Neural progenitor cell (in vitro differentiated cells): ENCODE measurements at regions not wholly inside any gene's neighbourhood (a gene's known extent, or its start where the extent isn't known, plus 50 kb on each side); places are given as distances from the start of the nearest gene placed in this dataset.

Experiments
- DNase-seq: peaks from one replicate; pipeline ENCODE4 v3.0.0-alpha.2; 2016; ENCODE audit warnings: low spot score
- H2AFZ ChIP-seq: fragments of 200-600 bp; sonication (generic); replicated peaks from 2 replicates; pipeline ENCODE4 v1.6.1; 2016; ENCODE audit warnings: antibody characterized with exemption
- H3F3A ChIP-seq: fragments of 200-600 bp; sonication (generic); 2 replicates; pipeline ENCODE4 v1.6.1; 2016; ENCODE audit warnings: antibody characterized with exemption, low read depth
- H3K27ac ChIP-seq: fragments of 200-600 bp; sonication (generic); 2 replicates; pipeline ENCODE4 v1.5.1; 2016; ENCODE audit warnings: mild to moderate bottlenecking
- H3K27me3 ChIP-seq: fragments of 200-600 bp; sonication (generic); 2 replicates; pipeline ENCODE4 v1.6.1; 2016; ENCODE audit warnings: mild to moderate bottlenecking, moderate library complexity
- H3K36me3 ChIP-seq: fragments of 200-600 bp; sonication (generic); 2 replicates; pipeline ENCODE4 v1.5.1; 2016
- H3K4me1 ChIP-seq: fragments of 200-600 bp; sonication (generic); 2 replicates; pipeline ENCODE4 v1.6.1; 2016; ENCODE audit warnings: mixed run types
- H3K4me2 ChIP-seq: fragments of 200-600 bp; sonication (generic); 2 replicates; pipeline ENCODE4 v1.6.1; 2016
- H3K4me3 ChIP-seq: fragments of 200-600 bp; sonication (generic); 2 replicates; pipeline ENCODE4 v1.5.1; 2016
- H3K79me2 ChIP-seq: fragments of 200-600 bp; sonication (generic); 2 replicates; pipeline ENCODE4 v1.6.1; 2016; ENCODE audit warnings: low read depth
- H3K9ac ChIP-seq: fragments of 200-600 bp; sonication (generic); 2 replicates; pipeline ENCODE4 v1.6.1; 2016
- H3K9me3 ChIP-seq: fragments of 200-600 bp; sonication (generic); 2 replicates; pipeline ENCODE4 v1.5.1; 2016; ENCODE audit warnings: low read depth
- H4K20me1 ChIP-seq: fragments of 200-600 bp; sonication (generic); 2 replicates; pipeline ENCODE4 v1.6.1; 2016; ENCODE audit warnings: low read depth
- H3K27ac Mint-ChIP-seq: 3 replicates; pipeline ENCODE4 v1.8.0; 2021; ENCODE audit warnings: mixed read lengths
- H3K27me3 Mint-ChIP-seq: 2 replicates; pipeline ENCODE4 v1.8.0; 2022; ENCODE audit warnings: low read depth, mild to moderate bottlenecking, inconsistent platforms, moderate library complexity, mixed read lengths; ENCODE audit not compliant: insufficient read depth
- H3K36me3 Mint-ChIP-seq: 3 replicates; pipeline ENCODE4 v1.8.0; 2021; ENCODE audit warnings: mixed read lengths
- H3K4me1 Mint-ChIP-seq: 3 replicates; pipeline ENCODE4 v1.8.0; 2021; ENCODE audit warnings: mixed read lengths
- H3K4me3 Mint-ChIP-seq: 3 replicates; pipeline ENCODE4 v1.8.0; 2021; ENCODE audit warnings: mild to moderate bottlenecking, moderate library complexity, mixed read lengths
- H3K9me3 Mint-ChIP-seq: 3 replicates; pipeline ENCODE4 v1.8.0; 2020; ENCODE audit warnings: mixed read lengths
- EZH2 ChIP-seq: fragments of 200-600 bp; sonication (generic); IDR thresholded peaks from 2 replicates; pipeline ENCODE4 v1.6.1; 2017; ENCODE audit warnings: antibody characterized with exemption, mild to moderate bottlenecking, moderate library complexity
- EZH2phosphoT487 ChIP-seq: fragments of 200-600 bp; sonication (generic); IDR thresholded peaks from 2 replicates; pipeline ENCODE4 v1.6.1; 2017; ENCODE audit warnings: antibody characterized with exemption
- TF ChIP-seq, protein P1 (sequence below): fragments of 200-600 bp; sonication (generic); IDR thresholded peaks from 2 replicates; pipeline ENCODE4 v1.5.1; 2017; ENCODE audit warnings: antibody characterized with exemption, mild to moderate bottlenecking

DNA sequence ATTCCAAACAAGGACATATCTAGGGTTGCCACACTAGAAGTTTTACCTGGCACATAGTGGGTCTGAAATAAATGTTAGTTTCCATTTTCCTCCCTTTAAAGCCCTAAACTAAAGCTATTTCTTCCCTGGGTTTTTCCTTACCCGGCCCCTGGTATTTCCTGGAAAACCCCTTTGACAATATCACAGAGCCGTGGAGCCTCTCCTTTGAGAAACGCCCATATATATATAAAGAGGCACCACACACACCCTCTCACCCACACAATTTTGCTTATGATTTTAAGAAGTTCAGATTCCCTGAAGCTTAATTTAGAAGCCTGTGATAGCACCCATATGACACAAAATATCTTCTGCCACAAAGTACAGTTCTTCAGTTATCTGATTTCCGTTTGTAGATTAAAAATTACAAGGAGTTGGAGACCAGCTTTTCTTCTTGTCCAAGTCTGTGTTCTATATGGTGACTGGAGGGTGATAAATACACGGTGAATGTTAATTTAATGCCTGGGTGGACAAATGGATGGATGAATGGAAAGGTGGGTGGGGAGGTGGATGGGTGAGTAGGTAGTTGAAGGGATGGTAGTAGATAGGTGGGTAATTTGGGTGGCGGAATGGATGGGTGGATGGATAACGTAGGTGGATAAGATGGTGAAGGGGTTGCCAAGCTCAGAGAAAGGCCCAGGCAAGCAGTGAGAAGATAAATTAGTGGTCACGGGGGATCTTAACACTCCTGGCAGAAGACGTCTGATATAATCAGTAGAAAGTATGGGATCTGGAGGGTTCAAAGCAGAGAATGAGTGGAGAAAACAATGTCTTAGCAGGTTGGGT lies 154.4 kb upstream of the FGGY start:
- Mint-ChIP-seq H3K4me3 (no peak overlapping the region), H3K27me3 (peaks cover 4% of the 10 kb centered on the region), H3K4me1 (peaks cover 22% of the 10 kb centered on the region), H3K36me3 (no peaks in the 10 kb centered on the region), H3K9me3 (no peaks in the 10 kb centered on the region), H3K27ac (no peak overlapping the region)
- Histone ChIP-seq H3F3A (peaks cover 10% of the 10 kb centered on the region), H3K4me1 (peaks cover 9% of the 10 kb centered on the region), H3K9ac (no peak overlapping the region), H4K20me1 (no peaks in the 10 kb centered on the region), H3K27me3 (peaks cover 20% of the 10 kb centered on the region), H3K36me3 (no peaks in the 10 kb centered on the region), H3K9me3 (no peaks in the 10 kb centered on the region), H3K27ac (no peak overlapping the region), H3K79me2 (no peaks in the 10 kb centered on the region), H2AFZ (no peak overlapping the region), H3K4me2 (no peak overlapping the region), H3K4me3 (no peak overlapping the region)
- TF ChIP-seq EZH2phosphoT487, result no peak
- no peak for TF ChIP-seq EZH2
- TF ChIP-seq, protein P1, sequence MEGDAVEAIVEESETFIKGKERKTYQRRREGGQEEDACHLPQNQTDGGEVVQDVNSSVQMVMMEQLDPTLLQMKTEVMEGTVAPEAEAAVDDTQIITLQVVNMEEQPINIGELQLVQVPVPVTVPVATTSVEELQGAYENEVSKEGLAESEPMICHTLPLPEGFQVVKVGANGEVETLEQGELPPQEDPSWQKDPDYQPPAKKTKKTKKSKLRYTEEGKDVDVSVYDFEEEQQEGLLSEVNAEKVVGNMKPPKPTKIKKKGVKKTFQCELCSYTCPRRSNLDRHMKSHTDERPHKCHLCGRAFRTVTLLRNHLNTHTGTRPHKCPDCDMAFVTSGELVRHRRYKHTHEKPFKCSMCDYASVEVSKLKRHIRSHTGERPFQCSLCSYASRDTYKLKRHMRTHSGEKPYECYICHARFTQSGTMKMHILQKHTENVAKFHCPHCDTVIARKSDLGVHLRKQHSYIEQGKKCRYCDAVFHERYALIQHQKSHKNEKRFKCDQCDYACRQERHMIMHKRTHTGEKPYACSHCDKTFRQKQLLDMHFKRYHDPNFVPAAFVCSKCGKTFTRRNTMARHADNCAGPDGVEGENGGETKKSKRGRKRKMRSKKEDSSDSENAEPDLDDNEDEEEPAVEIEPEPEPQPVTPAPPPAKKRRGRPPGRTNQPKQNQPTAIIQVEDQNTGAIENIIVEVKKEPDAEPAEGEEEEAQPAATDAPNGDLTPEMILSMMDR, result no peak
- DNase-seq, result no peak

DNA sequence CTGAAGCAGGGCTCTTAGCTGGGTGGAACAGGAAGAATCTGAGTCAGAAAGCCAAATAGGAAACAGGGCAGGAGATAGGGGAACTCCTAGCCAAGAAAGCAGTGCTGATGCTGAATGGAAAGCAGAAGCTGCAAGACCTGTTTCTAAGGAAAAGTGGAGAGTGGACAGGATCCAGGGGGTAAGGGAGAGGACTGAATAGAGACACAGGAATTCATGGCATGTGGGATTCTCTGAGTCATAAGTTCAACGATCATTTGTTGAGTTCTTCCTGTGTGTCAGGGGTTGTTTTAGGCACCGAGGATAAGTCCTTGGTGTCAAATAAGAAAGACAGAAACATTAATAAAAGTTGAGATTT lies 153.8 kb upstream of the FGGY start:
- Histone ChIP-seq H3K9ac (no peak overlapping the region), H3F3A (peaks cover 14% of the 10 kb centered on the region), H3K79me2 (no peaks in the 10 kb centered on the region), H3K9me3 (no peaks in the 10 kb centered on the region), H2AFZ (no peak overlapping the region), H3K36me3 (no peaks in the 10 kb centered on the region), H3K4me3 (no peak overlapping the region), H3K27ac (no peak overlapping the region), H3K4me2 (no peak overlapping the region), H3K4me1 (peaks cover 9% of the 10 kb centered on the region), H3K27me3 (peaks cover 25% of the 10 kb centered on the region), H4K20me1 (no peaks in the 10 kb centered on the region)
- Mint-ChIP-seq H3K36me3 (no peaks in the 10 kb centered on the region), H3K4me3 (no peak overlapping the region), H3K4me1 (peaks cover 25% of the 10 kb centered on the region), H3K27ac (no peak overlapping the region), H3K27me3 (peaks cover 4% of the 10 kb centered on the region), H3K9me3 (no peaks in the 10 kb centered on the region)
- TF ChIP-seq, protein P1, result no peak
- TF ChIP-seq EZH2phosphoT487 (no peak), EZH2 (no peak)
- DNase-seq, result no peak

DNA sequence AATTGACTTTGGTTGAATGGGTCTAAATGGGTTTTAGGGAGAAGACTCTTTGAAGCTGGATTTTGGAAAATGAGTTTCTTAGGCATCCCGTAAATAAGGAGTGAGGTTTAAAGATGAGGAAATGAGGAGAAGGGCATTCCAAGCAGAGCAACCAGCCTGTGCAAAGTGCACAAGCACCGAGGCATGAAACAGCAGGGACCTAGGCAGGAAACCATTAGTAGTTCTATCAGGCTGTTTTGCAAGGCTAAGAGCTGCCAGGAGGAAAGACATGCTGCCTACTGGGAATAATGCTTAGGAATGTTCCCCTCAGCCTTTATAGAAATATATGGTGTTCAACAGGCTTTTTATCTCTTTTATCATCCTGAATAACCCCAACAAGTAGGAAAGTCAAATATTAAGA lies 153.1 kb upstream of the FGGY start:
- peaks cover 25% of the 10 kb centered on the region for H3K27me3 ChIP-seq
- H3K27ac ChIP-seq, result no peak overlapping the region
- peaks cover 14% of the 10 kb centered on the region for H3F3A ChIP-seq
- H3K79me2 ChIP-seq, result no peaks in the 10 kb centered on the region
- DNase-seq, result no peak
- Mint-ChIP-seq H3K4me3 (no peak overlapping the region), H3K4me1 (peaks cover 23% of the 10 kb centered on the region), H3K9me3 (no peaks in the 10 kb centered on the region), H3K27me3 (peaks cover 4% of the 10 kb centered on the region), H3K36me3 (no peaks in the 10 kb centered on the region), H3K27ac (no peak overlapping the region)
- H2AFZ ChIP-seq, result no peak overlapping the region
- no peaks in the 10 kb centered on the region for H3K36me3 ChIP-seq
- no peaks in the 10 kb centered on the region for H4K20me1 ChIP-seq
- no peak overlapping the region for H3K4me2 ChIP-seq
- no peak for TF ChIP-seq EZH2
- TF ChIP-seq, protein P1, result no peak
- no peak overlapping the region for H3K9ac ChIP-seq
- H3K4me3 ChIP-seq, result no peak overlapping the region
- no peaks in the 10 kb centered on the region for H3K9me3 ChIP-seq
- peaks cover 9% of the 10 kb centered on the region for H3K4me1 ChIP-seq
